ENCODE measurements at regions not wholly inside any gene's neighbourhood (a gene's known extent, or its start where the extent isn't known, plus 50 kb on each side); places are given as distances from the start of the nearest gene placed in this dataset.

GRCh38 chr16:52756812-52757517 is 210.0 kb upstream of the TOX3 start:
- no peaks in the 10 kb centered on the region for H3K36me3 ChIP-seq (ENCODE audit: insufficient read depth)
- no peaks in the 10 kb centered on the region for H3K4me1 ChIP-seq (ENCODE audit: insufficient read depth)
- no peaks in the 10 kb centered on the region for H4K20me1 ChIP-seq (replicated peaks; ENCODE audit: insufficient read depth)
- H3K4me3 ChIP-seq = no peak overlapping the region
- ATAC-seq (no peak), DNase-seq (ENCODE audit: low spot score) (no peak)
- no peaks in the 10 kb centered on the region for H3F3A ChIP-seq (replicated peaks; ENCODE audit: low read depth)
- H3K27ac ChIP-seq (ENCODE audit: low read depth) = no peak overlapping the region
- H3K27me3 ChIP-seq (ENCODE audit: insufficient read depth) = no peaks in the 10 kb centered on the region
- Mint-ChIP-seq H3K36me3 (ENCODE audit: low read depth) (no peaks in the 10 kb centered on the region), H3K9me3 (no peaks in the 10 kb centered on the region), H3K27me3 (ENCODE audit: insufficient read depth, low read depth, poor library complexity) (no peaks in the 10 kb centered on the region), H3K4me3 (no peak overlapping the region), H3K27ac (no peak overlapping the region), H3K4me1 (peaks cover 4% of the 10 kb centered on the region; the same call in 1 of the 3 replicates)
- H3K4me2 ChIP-seq = no peak overlapping the region
- TF ChIP-seq ZNF331 (CRISPR knock-in tag; IDR thresholded peaks at IDR 0.05; ENCODE audit: low read depth) (no peak), CREB1 (CRISPR knock-in tag; IDR thresholded peaks at IDR 0.05; ENCODE audit: low read depth) (no peak), ETS1 (IDR thresholded peaks at IDR 0.05) (no peak), POLR2AphosphoS5 (IDR thresholded peaks at IDR 0.05; ENCODE audit: low read depth) (no peak), EZH2phosphoT487 (IDR thresholded peaks at IDR 0.05; ENCODE audit: unreplicated experiment) (no peak), NANOG (IDR thresholded peaks at IDR 0.05; ENCODE audit: borderline replicate concordance) (no peak), ZNF114 (CRISPR knock-in tag; IDR thresholded peaks at IDR 0.05) (no peak), EZH2 (IDR thresholded peaks at IDR 0.05; ENCODE audit: low read depth, unreplicated experiment) (no peak), ZNF462 (CRISPR knock-in tag; IDR thresholded peaks at IDR 0.05) (no peak), CTCF (conservative IDR thresholded peaks at IDR 0.05; ENCODE audit: low read depth in 2 of 2) (no peak), STAT1 (IDR thresholded peaks at IDR 0.05; ENCODE audit: unreplicated experiment) (no peak), JUNB (IDR thresholded peaks at IDR 0.05; ENCODE audit: unreplicated experiment) (no peak)
- no peaks in the 10 kb centered on the region for H3K79me2 ChIP-seq (replicated peaks; ENCODE audit: insufficient read depth)
- peaks cover 6% of the 10 kb centered on the region for H3K9me2 ChIP-seq (ENCODE audit: insufficient read depth)
- H2AFZ ChIP-seq = no peak overlapping the region

Measured in GM23338 (cell line).